ENCODE measurements at regions not wholly inside any gene's neighbourhood (a gene's known extent, or its start where the extent isn't known, plus 50 kb on each side); places are given as distances from the start of the nearest gene placed in this dataset.

- TF ChIP-seq, protein P1, sequence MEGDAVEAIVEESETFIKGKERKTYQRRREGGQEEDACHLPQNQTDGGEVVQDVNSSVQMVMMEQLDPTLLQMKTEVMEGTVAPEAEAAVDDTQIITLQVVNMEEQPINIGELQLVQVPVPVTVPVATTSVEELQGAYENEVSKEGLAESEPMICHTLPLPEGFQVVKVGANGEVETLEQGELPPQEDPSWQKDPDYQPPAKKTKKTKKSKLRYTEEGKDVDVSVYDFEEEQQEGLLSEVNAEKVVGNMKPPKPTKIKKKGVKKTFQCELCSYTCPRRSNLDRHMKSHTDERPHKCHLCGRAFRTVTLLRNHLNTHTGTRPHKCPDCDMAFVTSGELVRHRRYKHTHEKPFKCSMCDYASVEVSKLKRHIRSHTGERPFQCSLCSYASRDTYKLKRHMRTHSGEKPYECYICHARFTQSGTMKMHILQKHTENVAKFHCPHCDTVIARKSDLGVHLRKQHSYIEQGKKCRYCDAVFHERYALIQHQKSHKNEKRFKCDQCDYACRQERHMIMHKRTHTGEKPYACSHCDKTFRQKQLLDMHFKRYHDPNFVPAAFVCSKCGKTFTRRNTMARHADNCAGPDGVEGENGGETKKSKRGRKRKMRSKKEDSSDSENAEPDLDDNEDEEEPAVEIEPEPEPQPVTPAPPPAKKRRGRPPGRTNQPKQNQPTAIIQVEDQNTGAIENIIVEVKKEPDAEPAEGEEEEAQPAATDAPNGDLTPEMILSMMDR (IDR thresholded peaks at IDR 0.05; ENCODE audit: low read depth, low read length): no peak
- no peak for TF ChIP-seq EZH2phosphoT487 (IDR thresholded peaks at IDR 0.05; ENCODE audit: low read depth)
Observed at GRCh38 chr21:24658926-24659325, 948.4 kb downstream of the MRPL39 start.

Measured in OCI-LY3 (cell line).